ENCODE measurements at regions not wholly inside any gene's neighbourhood (a gene's known extent, or its start where the extent isn't known, plus 50 kb on each side); places are given as distances from the start of the nearest gene placed in this dataset.

GRCh38 chr16:64617836-64618476 lies 503.9 kb downstream of the CDH11 start:
- WGBS, 2 donors = 54 to 55% methylated on average over 1 of the region's 1 CpG
- Histone ChIP-seq H3K4me3 (replicated peaks in 1 of 3) (no peak overlapping the region), H3K4me1 (no peaks in the 10 kb centered on the region), H3K36me3 (no peaks in the 10 kb centered on the region), H3K9me3 (no peaks in the 10 kb centered on the region), H3K27me3 (no peaks in the 10 kb centered on the region), H3K27ac (no peak overlapping the region)
- DNase-seq = no peak
- TF ChIP-seq POLR2A (IDR thresholded peaks at IDR 0.05) (no peak), CTCF (IDR thresholded peaks at IDR 0.05) (no peak)
- intact Hi-C loops (cut with DNase I) = no loop called here

GRCh38 chr16:64615630-64616280 lies 506.1 kb downstream of the CDH11 start:
- H3K36me3 ChIP-seq = no peaks in the 10 kb centered on the region
- no peaks in the 10 kb centered on the region for H3K27me3 ChIP-seq
- no peaks in the 10 kb centered on the region for H3K9me3 ChIP-seq
- no peak for DNase-seq
- H3K4me3 ChIP-seq (replicated peaks in 1 of 3) = no peak overlapping the region
- WGBS, 2 donors = 31 to 57% methylated on average over 5 to 6 of the region's 6 CpGs
- intact Hi-C loops (cut with DNase I) = no loop called here
- no peaks in the 10 kb centered on the region for H3K4me1 ChIP-seq
- TF ChIP-seq CTCF (IDR thresholded peaks at IDR 0.05) (no peak), POLR2A (IDR thresholded peaks at IDR 0.05) (no peak)
- H3K27ac ChIP-seq = no peak overlapping the region

- no peaks in the 10 kb centered on the region for H3K9me3 ChIP-seq
- H3K4me1 ChIP-seq = no peaks in the 10 kb centered on the region
- intact Hi-C loops (cut with DNase I) = no loop called here
- no peaks in the 10 kb centered on the region for H3K27me3 ChIP-seq
- TF ChIP-seq POLR2A (IDR thresholded peaks at IDR 0.05) (no peak), CTCF (IDR thresholded peaks at IDR 0.05) (no peak)
- DNase-seq = no peak
- H3K27ac ChIP-seq = no peak overlapping the region
- H3K4me3 ChIP-seq (replicated peaks in 1 of 3) = no peak overlapping the region
- H3K36me3 ChIP-seq = no peaks in the 10 kb centered on the region
These were observed 525.7 kb downstream of the CDH11 start for GRCh38 chr16:64596196-64596595.

- no peak for DNase-seq
- no peak overlapping the region for H3K4me3 ChIP-seq (replicated peaks in 1 of 3)
These were observed 531.4 kb downstream of the CDH11 start for GRCh38 chr16:64590513-64590912.

More at GRCh38 chr16:64590513-64590912, 531.4 kb downstream of the CDH11 start:
- Histone ChIP-seq H3K27ac (no peak overlapping the region), H3K9me3 (no peaks in the 10 kb centered on the region), H3K36me3 (no peaks in the 10 kb centered on the region), H3K4me1 (no peaks in the 10 kb centered on the region), H3K27me3 (no peaks in the 10 kb centered on the region)
- TF ChIP-seq POLR2A (IDR thresholded peaks at IDR 0.05) = no peak
- no peak for TF ChIP-seq CTCF (IDR thresholded peaks at IDR 0.05)
- intact Hi-C loops (cut with DNase I) = no loop called here

Measured in thyroid gland (tissue), 4 donors.